GM03348 (cell line): ENCODE measurements at regions not wholly inside any gene's neighbourhood (a gene's known extent, or its start where the extent isn't known, plus 50 kb on each side); places are given as distances from the start of the nearest gene placed in this dataset.
"Not testable (repeated sequence)": the region's sequence is repeated elsewhere in the genome, so short reads cannot be mapped to it uniquely, and the experiment has no call there.

ENCODE experiments used
- DNase-seq: peaks from one replicate; pipeline ENCODE4 v3.0.0; 2012; ENCODE audit warnings: low spot score

GRCh38 chr2:179385756-179386155 lies 121.1 kb upstream of the SESTD1 start:
- not testable (repeated sequence) for DNase-seq

GRCh38 chr2:179383975-179384374 lies 119.3 kb upstream of the SESTD1 start:
- DNase-seq, result no peak

- peak; percentile 6 for DNase-seq
Measured at GRCh38 chr2:179377296-179377695, 112.7 kb upstream of the SESTD1 start.

GRCh38 chr2:179376881-179377280 lies 112.2 kb upstream of the SESTD1 start:
- no peak for DNase-seq

- DNase-seq, result no peak
Measured at GRCh38 chr2:179373816-179374215, 109.2 kb upstream of the SESTD1 start.

- not testable (repeated sequence) for DNase-seq
Measured at GRCh38 chr2:179365561-179365960, 100.9 kb upstream of the SESTD1 start.

- DNase-seq, result peak; percentile 45
Measured at GRCh38 chr2:179355881-179356280, 91.2 kb upstream of the SESTD1 start.

- DNase-seq, result peak; percentile 23
Measured at GRCh38 chr2:179354739-179355537, 90.3 kb upstream of the SESTD1 start.

GRCh38 chr2:179354296-179354695 lies 89.7 kb upstream of the SESTD1 start:
- no peak for DNase-seq

GRCh38 chr2:179352181-179352580 lies 87.5 kb upstream of the SESTD1 start:
- DNase-seq, result no peak

- no peak for DNase-seq
Measured at GRCh38 chr2:179351057-179351456, 86.4 kb upstream of the SESTD1 start.

GRCh38 chr2:179349670-179350303 lies 85.2 kb upstream of the SESTD1 start:
- DNase-seq, result no peak

- DNase-seq, result peak; percentile 8
Measured at GRCh38 chr2:179348906-179349305, 84.3 kb upstream of the SESTD1 start.

- DNase-seq, result no peak
Measured at GRCh38 chr2:179344970-179345369, 80.3 kb upstream of the SESTD1 start.

- peak; percentile 17 for DNase-seq
Measured at GRCh38 chr2:179344280-179344964, 79.8 kb upstream of the SESTD1 start.

- DNase-seq, result no peak
Measured at GRCh38 chr2:179343945-179344279, 79.3 kb upstream of the SESTD1 start.

GRCh38 chr2:179341152-179341866 lies 76.7 kb upstream of the SESTD1 start:
- DNase-seq, result no peak

- DNase-seq, result peak; percentile 12
Measured at GRCh38 chr2:179340678-179341077, 76.0 kb upstream of the SESTD1 start.

GRCh38 chr2:179338681-179339080 lies 74.0 kb upstream of the SESTD1 start:
- peak; percentile 69 for DNase-seq

GRCh38 chr2:179336782-179337534 lies 72.3 kb upstream of the SESTD1 start:
- DNase-seq, result peak; percentile 62

GRCh38 chr2:179335732-179336131 lies 71.1 kb upstream of the SESTD1 start:
- DNase-seq, result no peak

- no peak for DNase-seq
Measured at GRCh38 chr2:179332903-179333302, 68.3 kb upstream of the SESTD1 start.
